Panc1 (cell line): ENCODE measurements at regions not wholly inside any gene's neighbourhood (a gene's known extent, or its start where the extent isn't known, plus 50 kb on each side); places are given as distances from the start of the nearest gene placed in this dataset.

ENCODE experiments used
- CTCF ChIP-seq: fragments of 450-650 bp; IDR thresholded peaks from 2 replicates; pipeline ENCODE4 v1.5.1; 2017; ENCODE audit warnings: mild to moderate bottlenecking
- POLR2AphosphoS5 ChIP-seq: IDR thresholded peaks from 2 replicates; pipeline ENCODE4 v1.6.1; 2012; ENCODE audit warnings: mild to moderate bottlenecking, low read depth, low read length, moderate library complexity
- REST ChIP-seq, 2 experiments: IDR thresholded peaks; 2 replicates each; pipeline ENCODE4 v1.6.1; 2011 to 2012; ENCODE audit warnings: low read depth in 2 of 2, control low read depth in 1 of 2, low read length in 1 of 2, mild to moderate bottlenecking in 1 of 2, moderate library complexity in 1 of 2; ENCODE audit not compliant: insufficient read depth in 1 of 2
- SIN3A ChIP-seq: IDR thresholded peaks from 2 replicates; pipeline ENCODE4 v1.6.1; 2012; ENCODE audit warnings: low read depth, mild to moderate bottlenecking, low read length, moderate library complexity, borderline replicate concordance; ENCODE audit not compliant: insufficient read depth

DNA sequence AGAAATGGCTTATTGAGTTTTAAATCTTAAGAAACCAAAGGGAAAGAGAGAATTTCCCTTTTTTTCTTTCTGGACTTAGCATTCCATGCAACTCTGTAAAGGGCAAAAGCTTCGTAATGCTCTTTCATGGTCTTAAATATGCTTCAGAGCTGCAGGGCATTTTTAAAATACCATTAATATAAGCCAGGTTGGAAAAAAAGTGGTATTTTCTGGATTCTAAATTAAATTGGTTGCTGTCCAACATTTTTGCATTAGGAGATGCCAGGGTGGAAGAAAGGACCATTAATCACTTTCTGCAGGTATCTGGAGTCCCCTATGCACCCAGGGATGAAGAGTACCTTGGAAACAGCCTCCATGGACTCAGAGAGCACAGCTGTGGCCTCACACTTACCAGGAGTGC is 215.1 kb upstream of the DAPK1 start:
- TF ChIP-seq CTCF (no peak), SIN3A (no peak), REST (IDR thresholded peaks at IDR 0.05; ENCODE audit: insufficient read depth in 1 of 2, low read depth in 2 of 2, low read length in 1 of 2) (no peak), POLR2AphosphoS5 (no peak)
